ENCODE measurements at regions not wholly inside any gene's neighbourhood (a gene's known extent, or its start where the extent isn't known, plus 50 kb on each side); places are given as distances from the start of the nearest gene placed in this dataset.

- H3K4me1 ChIP-seq (ENCODE audit: insufficient read depth, low read length), result no peaks in the 10 kb centered on the region
- no peak overlapping the region for H3K4me3 ChIP-seq (ENCODE audit: low read length)
- Mint-ChIP-seq H3K9me3 (peaks cover 3% of the 10 kb centered on the region), H3K27me3 (peaks cover 6% of the 10 kb centered on the region), H3K27ac (no peak overlapping the region), H3K36me3 (ENCODE audit: low read depth) (no peaks in the 10 kb centered on the region), H3K4me1 (ENCODE audit: low read depth) (no peaks in the 10 kb centered on the region), H3K4me3 (no peak overlapping the region)
- CTCF ChIA-PET, result no interaction called here
- intact Hi-C loops (cut with DNase I, micrococcal nuclease), result no loop called here
- H3K36me3 ChIP-seq (ENCODE audit: insufficient read depth, low read length), result no peaks in the 10 kb centered on the region
- peaks cover 0 to 4% of the 10 kb centered on the region in 2 experiments for H3K27me3 ChIP-seq (ENCODE audit: control insufficient read depth in 1 of 2, insufficient read depth in 2 of 2, low read length in 2 of 2)
- no peak for DNase-seq
- POLR2A ChIA-PET, result no interaction called here
- no peak for TF ChIP-seq CTCF (IDR thresholded peaks at IDR 0.05)
- no peak overlapping the region for H3K27ac ChIP-seq (ENCODE audit: low read depth in 1 of 2, low read length in 2 of 2)
- peaks cover 5% of the 10 kb centered on the region in 2 experiments for H3K9me3 ChIP-seq (ENCODE audit: control insufficient read depth in 1 of 2, insufficient read depth in 1 of 2, low read length in 2 of 2)
- no peak for ATAC-seq (ENCODE audit: poor library complexity)
Measured at GRCh38 chr3:18097989-18098388, 327.1 kb downstream of the SATB1 start.

GRCh38 chr3:18097473-18097872 lies 327.7 kb downstream of the SATB1 start:
- no peak overlapping the region for H3K27ac Mint-ChIP-seq
- Histone ChIP-seq H3K9me3 (ENCODE audit: control insufficient read depth in 1 of 2, insufficient read depth in 1 of 2, low read length in 2 of 2) (peaks cover 5% of the 10 kb centered on the region in 2 experiments), H3K4me3 (ENCODE audit: low read length) (no peak overlapping the region), H3K27ac (ENCODE audit: low read depth in 1 of 2, low read length in 2 of 2) (no peak overlapping the region), H3K27me3 (ENCODE audit: control insufficient read depth in 1 of 2, insufficient read depth in 2 of 2, low read length in 2 of 2) (peaks cover 0 to 4% of the 10 kb centered on the region in 2 experiments), H3K36me3 (ENCODE audit: insufficient read depth, low read length) (no peaks in the 10 kb centered on the region), H3K4me1 (ENCODE audit: insufficient read depth, low read length) (no peaks in the 10 kb centered on the region)
- peaks cover 6% of the 10 kb centered on the region for H3K27me3 Mint-ChIP-seq
- no peaks in the 10 kb centered on the region for H3K4me1 Mint-ChIP-seq (ENCODE audit: low read depth)
- CTCF ChIA-PET, result no interaction called here
- H3K9me3 Mint-ChIP-seq, result peaks cover 3% of the 10 kb centered on the region
- no peak for TF ChIP-seq CTCF (IDR thresholded peaks at IDR 0.05)
- POLR2A ChIA-PET, result no interaction called here
- no peak for ATAC-seq (ENCODE audit: poor library complexity)
- intact Hi-C loops (cut with DNase I, micrococcal nuclease), result no loop called here
- H3K36me3 Mint-ChIP-seq (ENCODE audit: low read depth), result no peaks in the 10 kb centered on the region
- DNase-seq, result no peak
- H3K4me3 Mint-ChIP-seq, result no peak overlapping the region

- Histone ChIP-seq H3K9me3 (ENCODE audit: control insufficient read depth in 1 of 2, insufficient read depth in 1 of 2, low read length in 2 of 2) (peaks cover 5% of the 10 kb centered on the region in 2 experiments), H3K4me3 (ENCODE audit: low read length) (no peak overlapping the region), H3K4me1 (ENCODE audit: insufficient read depth, low read length) (no peaks in the 10 kb centered on the region), H3K27me3 (ENCODE audit: control insufficient read depth in 1 of 2, insufficient read depth in 2 of 2, low read length in 2 of 2) (peaks cover 0 to 4% of the 10 kb centered on the region in 2 experiments), H3K36me3 (ENCODE audit: insufficient read depth, low read length) (no peaks in the 10 kb centered on the region), H3K27ac (ENCODE audit: low read depth in 1 of 2, low read length in 2 of 2) (no peak overlapping the region)
- intact Hi-C loops (cut with DNase I, micrococcal nuclease), result no loop called here
- CTCF ChIA-PET, result no interaction called here
- Mint-ChIP-seq H3K27me3 (no peaks in the 10 kb centered on the region), H3K36me3 (ENCODE audit: low read depth) (no peaks in the 10 kb centered on the region), H3K4me3 (no peak overlapping the region), H3K4me1 (ENCODE audit: low read depth) (peaks cover 8% of the 10 kb centered on the region), H3K9me3 (peaks cover 1% of the 10 kb centered on the region), H3K27ac (no peak overlapping the region)
- DNase-seq, result no peak
- TF ChIP-seq CTCF (IDR thresholded peaks at IDR 0.05), result no peak
- POLR2A ChIA-PET, result no interaction called here
- no peak for ATAC-seq (ENCODE audit: poor library complexity)
Measured at GRCh38 chr3:18092726-18093125, 332.4 kb downstream of the SATB1 start.
